Right renal pelvis (tissue), 4 donors: ENCODE measurements at regions not wholly inside any gene's neighbourhood (a gene's known extent, or its start where the extent isn't known, plus 50 kb on each side); places are given as distances from the start of the nearest gene placed in this dataset.

Source experiments
- DNase-seq, 4 donors: peaks; one replicate each; pipeline ENCODE4 v3.0.0-alpha.2; 2013; ENCODE audit warnings: low read depth in 4 of 4, low spot score in 3 of 4, missing footprints in 1 of 4

- no peak for DNase-seq
These were observed 137.6 kb downstream of the GOLIM4 start for GRCh38 chr3:167958141-167958540.

- no peak for DNase-seq
These were observed 142.8 kb downstream of the GOLIM4 start for GRCh38 chr3:167952969-167953368.

DNA sequence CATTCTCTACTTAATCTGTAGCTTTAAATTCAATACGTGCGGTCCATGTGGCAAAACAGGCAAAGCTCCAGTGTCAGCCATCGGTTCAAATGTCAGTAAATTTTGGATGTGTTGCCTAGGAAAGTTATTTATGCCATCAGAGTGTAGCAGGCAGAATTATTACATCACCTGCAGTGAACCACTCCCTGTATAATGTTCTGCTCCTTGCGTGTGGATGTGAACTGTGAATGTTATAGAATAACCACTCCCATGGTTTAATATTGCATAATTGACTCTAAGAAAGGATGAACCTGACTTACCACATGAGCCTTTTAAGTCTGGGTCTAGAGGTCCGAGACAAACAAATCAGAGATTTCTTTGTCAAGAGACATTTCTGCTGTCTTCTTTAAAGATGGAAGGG, 145.5 kb downstream of the GOLIM4 start:
- no peak for DNase-seq

- DNase-seq: no peak
These were observed 154.3 kb downstream of the GOLIM4 start for GRCh38 chr3:167941234-167941995.

GRCh38 chr3:167940241-167940640, 155.5 kb downstream of the GOLIM4 start:
- DNase-seq: no peak

- no peak for DNase-seq
These were observed 157.2 kb downstream of the GOLIM4 start for GRCh38 chr3:167938516-167938915.

- DNase-seq: no peak
These were observed 159.7 kb downstream of the GOLIM4 start for GRCh38 chr3:167936019-167936418.

- no peak for DNase-seq
These were observed 165.3 kb downstream of the GOLIM4 start for GRCh38 chr3:167930453-167930852.

GRCh38 chr3:167929968-167930367, 165.8 kb downstream of the GOLIM4 start:
- no peak for DNase-seq

GRCh38 chr3:167928381-167928780, 167.3 kb downstream of the GOLIM4 start:
- DNase-seq: no peak

DNA sequence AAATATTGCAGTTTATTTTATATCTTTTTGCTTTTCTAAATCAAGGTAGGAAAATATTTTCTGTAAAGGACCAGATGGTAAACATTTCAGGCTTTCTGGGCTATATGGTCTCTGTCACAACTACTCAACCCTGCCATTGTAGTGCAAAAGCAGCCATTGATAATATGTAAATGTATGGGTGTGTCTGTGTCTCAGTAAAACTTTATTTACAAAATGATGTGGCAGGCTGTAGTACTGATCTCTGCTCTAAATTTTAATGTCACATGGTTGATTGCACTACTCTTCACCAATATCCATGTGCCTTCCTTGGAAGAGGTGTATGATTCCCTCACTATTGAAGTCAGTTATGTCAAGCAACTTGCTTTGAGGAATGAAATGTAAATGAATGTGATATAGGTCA, 175.0 kb downstream of the GOLIM4 start:
- no peak for DNase-seq

GRCh38 chr3:167919590-167919989, 176.1 kb downstream of the GOLIM4 start:
- no peak for DNase-seq

- DNase-seq: no peak
These were observed 177.0 kb downstream of the GOLIM4 start for GRCh38 chr3:167918686-167919085.

- no peak for DNase-seq
These were observed 177.6 kb downstream of the GOLIM4 start for GRCh38 chr3:167918008-167918596.

DNA sequence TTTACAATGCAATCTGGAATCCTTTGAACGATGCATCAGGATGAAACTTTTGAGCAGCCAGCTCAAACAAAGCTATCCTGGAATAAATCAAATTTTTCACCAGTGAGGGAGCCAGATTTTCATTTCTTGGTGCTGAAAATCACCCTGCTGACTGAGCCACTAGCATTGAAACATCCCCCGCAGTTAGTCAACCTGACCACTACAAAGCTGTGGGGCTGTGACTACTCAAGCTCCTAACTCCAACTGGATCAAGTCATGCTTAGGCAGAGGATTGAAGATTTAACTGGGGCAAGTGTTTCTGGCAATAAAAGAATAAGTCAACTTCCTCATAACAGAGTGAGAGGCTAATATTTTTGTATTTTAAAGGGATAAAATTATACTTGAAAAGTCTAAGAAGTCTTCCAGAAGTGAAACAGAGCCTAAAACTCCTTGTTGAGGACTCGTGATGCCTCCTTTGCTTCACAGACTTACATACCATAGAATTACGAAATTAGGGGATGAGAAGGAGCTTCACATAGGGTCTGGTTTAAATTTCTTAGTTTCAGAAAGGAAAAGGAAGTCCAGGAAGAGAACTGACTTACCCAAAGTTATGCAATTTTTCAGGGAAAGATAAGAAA, 177.8 kb downstream of the SERPINI1 start:
- no peak for DNase-seq

DNA sequence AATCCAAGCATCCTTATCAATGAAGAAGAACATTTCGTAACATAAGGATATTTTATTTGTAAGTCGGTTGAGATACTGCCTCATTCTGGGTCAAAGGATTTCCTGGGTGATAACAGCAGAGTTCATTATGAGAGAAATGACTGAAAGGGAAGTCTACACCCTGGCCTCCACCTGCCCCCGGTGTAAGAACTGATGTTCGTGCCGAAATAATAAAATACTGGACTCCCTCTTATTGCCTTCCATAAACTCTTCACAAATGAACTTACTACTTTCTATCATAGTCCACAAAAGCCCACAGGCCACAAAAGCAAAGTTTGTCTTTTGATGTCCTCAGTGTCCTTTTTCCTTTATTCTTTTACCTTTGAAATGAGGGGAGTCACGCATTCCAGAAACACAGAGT, 174.4 kb downstream of the SERPINI1 start:
- DNase-seq: no peak

DNA sequence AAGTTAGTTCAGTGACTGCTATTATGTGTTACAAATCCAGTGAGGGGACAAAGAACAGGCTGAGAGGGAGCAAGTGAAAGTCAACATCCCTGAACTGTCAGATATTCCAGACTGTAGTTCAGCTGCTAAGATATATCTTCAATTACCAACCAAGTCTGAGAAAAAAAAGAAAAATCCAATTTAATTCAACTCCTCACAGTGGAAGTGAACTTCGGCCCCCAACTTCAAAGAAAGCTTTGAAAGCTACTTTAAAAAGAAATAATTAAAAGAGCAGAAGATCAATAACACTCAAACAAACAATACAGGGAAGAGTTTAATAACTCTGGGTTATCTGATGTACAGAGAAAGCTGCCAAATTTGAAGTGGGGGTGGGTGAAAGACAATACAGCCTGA, 174.0 kb downstream of the SERPINI1 start:
- DNase-seq: no peak

DNA sequence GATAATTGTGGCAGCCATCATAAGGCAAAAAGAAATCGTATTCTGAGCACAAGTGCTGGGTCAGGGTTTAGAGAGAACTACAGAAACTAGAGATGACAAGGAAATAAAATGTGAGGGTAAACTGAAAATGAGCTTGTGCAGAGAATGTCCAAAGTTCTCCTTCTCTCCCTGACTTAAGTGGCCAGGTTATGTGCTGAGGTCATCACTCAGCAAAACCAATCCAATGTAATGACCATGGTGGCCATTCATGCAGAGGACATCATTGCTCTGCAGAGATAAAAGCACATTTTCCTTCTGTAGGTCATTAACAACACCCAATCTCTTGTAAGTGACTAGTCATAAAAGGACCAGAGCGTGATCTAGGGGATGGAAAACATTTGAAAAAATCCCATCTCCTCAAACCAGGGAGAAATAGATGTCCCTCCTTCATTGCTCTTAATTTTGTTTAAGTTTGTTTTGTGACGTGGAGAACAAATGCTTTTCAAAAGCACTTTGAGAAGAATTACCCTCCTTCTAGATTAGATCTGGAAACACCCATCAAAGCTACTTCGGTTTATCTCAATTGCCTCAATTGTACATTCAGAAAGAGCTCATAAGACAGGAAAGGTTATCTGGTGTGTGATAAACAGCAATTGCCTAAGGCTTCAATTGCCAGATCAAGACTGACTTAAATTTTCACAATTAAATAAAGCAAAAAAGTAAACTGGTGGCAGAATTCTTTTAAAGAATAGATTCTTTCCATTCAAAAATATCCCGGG, 173.4 kb downstream of the SERPINI1 start:
- no peak for DNase-seq

GRCh38 chr3:167908221-167908620, 172.7 kb downstream of the SERPINI1 start:
- DNase-seq: no peak

DNA sequence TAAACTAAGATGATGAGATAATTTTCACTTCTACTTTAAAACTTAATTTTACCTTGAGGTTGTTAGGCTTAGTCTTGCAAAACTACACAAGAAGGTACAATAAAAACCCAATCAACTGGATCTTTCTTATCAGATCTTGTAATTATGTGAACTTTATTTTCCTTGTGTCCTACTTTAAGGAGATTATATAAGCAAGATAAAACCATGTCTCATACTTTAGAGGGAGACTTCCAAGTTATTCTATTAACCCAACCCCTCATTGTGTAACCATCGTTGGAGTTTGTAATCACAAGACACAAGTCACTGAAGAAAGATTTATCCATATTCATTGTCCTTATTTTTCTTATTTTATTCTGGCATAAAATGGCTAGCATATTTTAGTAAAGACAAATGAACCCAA, 165.6 kb downstream of the SERPINI1 start:
- no peak for DNase-seq

DNA sequence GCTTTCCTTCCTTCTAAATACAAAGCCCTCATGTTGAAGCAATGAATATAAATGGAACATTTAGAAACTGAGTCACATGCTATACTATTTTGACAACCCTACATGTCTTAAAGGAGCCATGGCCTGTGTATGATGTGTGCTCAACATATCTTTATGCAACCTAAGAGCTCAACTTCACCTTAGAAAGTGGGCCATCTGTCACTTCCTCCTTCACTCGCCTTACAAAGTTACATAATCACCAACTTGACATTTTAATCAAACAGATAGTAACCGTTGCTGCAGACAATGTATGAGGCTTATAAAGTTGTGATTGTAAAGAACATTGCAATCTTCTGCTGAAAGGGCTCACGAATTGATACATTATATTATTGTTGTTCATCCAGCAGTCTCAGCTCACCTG, 163.6 kb downstream of the SERPINI1 start:
- DNase-seq: no peak
